ENCODE measurements at regions not wholly inside any gene's neighbourhood (a gene's known extent, or its start where the extent isn't known, plus 50 kb on each side); places are given as distances from the start of the nearest gene placed in this dataset.

DNA sequence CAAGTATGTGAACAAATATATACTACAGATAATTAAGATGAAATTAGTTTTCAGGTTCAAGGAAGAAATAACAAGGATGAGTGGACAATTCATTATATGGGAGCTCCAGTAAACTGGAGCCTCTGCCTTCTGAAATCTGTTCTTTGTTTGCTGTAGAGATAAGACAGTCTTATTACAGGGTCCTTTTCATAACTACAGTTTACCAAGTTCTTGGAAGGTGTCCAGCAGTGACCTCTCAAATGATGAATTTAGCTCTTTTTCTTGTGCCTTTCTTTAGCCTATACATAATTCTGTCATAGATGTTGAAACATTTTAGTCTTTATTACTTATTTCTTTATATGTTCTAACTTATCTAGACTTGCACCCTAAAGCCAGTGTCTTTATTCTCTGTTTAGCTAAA lies 89.7 kb upstream of the GBE1 start:
- DNase-seq, result no peak
- H3K36me3 ChIP-seq (ENCODE audit: low read depth), result no peaks in the 10 kb centered on the region
- no peak overlapping the region for H3K9ac ChIP-seq
- H3K4me1 ChIP-seq (ENCODE audit: insufficient read depth), result no peaks in the 10 kb centered on the region
- in situ Hi-C loops (cut with MboI), result no loop called here
- no peak for TF ChIP-seq EZH2 (IDR thresholded peaks at IDR 0.05; ENCODE audit: insufficient read depth, poor library complexity, severe bottlenecking)
- TF ChIP-seq EZH2phosphoT487 (IDR thresholded peaks at IDR 0.05; ENCODE audit: insufficient read depth, low read depth), result no peak
- H3K4me3 ChIP-seq, result no peak overlapping the region
- H3K9me3 ChIP-seq (ENCODE audit: low read depth), result no peaks in the 10 kb centered on the region
- no peak overlapping the region for H3K4me2 ChIP-seq (ENCODE audit: unreplicated experiment)
- H3K9me2 ChIP-seq (ENCODE audit: insufficient read depth), result no peaks in the 10 kb centered on the region
- no peaks in the 10 kb centered on the region for H4K20me1 ChIP-seq (ENCODE audit: insufficient read depth)
- H3K27ac ChIP-seq, result no peak overlapping the region
- H3F3A ChIP-seq (ENCODE audit: insufficient read depth), result no peaks in the 10 kb centered on the region
- no peaks in the 10 kb centered on the region for H3K27me3 ChIP-seq (replicated peaks; ENCODE audit: insufficient read depth)
- H3K79me2 ChIP-seq (ENCODE audit: insufficient read depth), result no peaks in the 10 kb centered on the region
- H2AFZ ChIP-seq, result no peak overlapping the region

DNA sequence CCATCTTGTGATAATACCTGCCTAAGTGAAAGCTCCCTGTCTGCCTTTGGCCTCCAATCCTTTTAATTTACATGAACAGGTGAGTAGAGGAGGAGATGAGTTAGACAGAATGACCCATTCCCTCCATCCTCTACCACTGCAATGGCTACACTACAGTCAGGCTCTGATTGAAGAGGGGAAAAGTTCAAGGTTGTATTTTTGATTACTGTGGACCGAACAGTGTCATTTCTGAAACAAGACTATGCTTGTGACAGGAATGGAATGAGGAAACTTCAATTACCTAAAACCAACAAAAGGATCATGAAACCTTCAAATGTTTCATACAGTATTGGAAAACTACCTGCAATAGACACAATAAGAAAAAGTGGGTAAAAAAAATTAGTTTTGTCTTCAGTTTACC lies 85.5 kb upstream of the GBE1 start:
- no peaks in the 10 kb centered on the region for H3K27me3 ChIP-seq (replicated peaks; ENCODE audit: insufficient read depth)
- H3K4me3 ChIP-seq, result no peak overlapping the region
- no peak overlapping the region for H3K27ac ChIP-seq
- H3K36me3 ChIP-seq (ENCODE audit: low read depth), result no peaks in the 10 kb centered on the region
- H3K9ac ChIP-seq, result no peak overlapping the region
- H2AFZ ChIP-seq, result no peak overlapping the region
- no peaks in the 10 kb centered on the region for H3K4me1 ChIP-seq (ENCODE audit: insufficient read depth)
- TF ChIP-seq EZH2phosphoT487 (IDR thresholded peaks at IDR 0.05; ENCODE audit: insufficient read depth, low read depth) (no peak), EZH2 (IDR thresholded peaks at IDR 0.05; ENCODE audit: insufficient read depth, poor library complexity, severe bottlenecking) (no peak)
- H3K4me2 ChIP-seq (ENCODE audit: unreplicated experiment), result no peak overlapping the region
- in situ Hi-C loops (cut with MboI), result no loop called here
- no peaks in the 10 kb centered on the region for H3K9me2 ChIP-seq (ENCODE audit: insufficient read depth)
- no peaks in the 10 kb centered on the region for H3K9me3 ChIP-seq (ENCODE audit: low read depth)
- 68 to 71% methylated on average over 1 of the region's 1 CpG for WGBS, 2 experiments (ENCODE audit: low coverage in 1 of 2, low lambda C conversion rate in 2 of 2, missing lambda C conversion rate in 2 of 2)
- DNase-seq, result no peak
- H3K79me2 ChIP-seq (ENCODE audit: insufficient read depth), result no peaks in the 10 kb centered on the region
- no peaks in the 10 kb centered on the region for H3F3A ChIP-seq (ENCODE audit: insufficient read depth)
- H4K20me1 ChIP-seq (ENCODE audit: insufficient read depth), result no peaks in the 10 kb centered on the region

- Histone ChIP-seq H3K79me2 (ENCODE audit: insufficient read depth) (no peaks in the 10 kb centered on the region), H3K4me2 (ENCODE audit: unreplicated experiment) (no peak overlapping the region), H3K27me3 (replicated peaks; ENCODE audit: insufficient read depth) (no peaks in the 10 kb centered on the region), H4K20me1 (ENCODE audit: insufficient read depth) (no peaks in the 10 kb centered on the region), H3K27ac (no peak overlapping the region), H3K9me3 (ENCODE audit: low read depth) (no peaks in the 10 kb centered on the region), H3K9me2 (ENCODE audit: insufficient read depth) (no peaks in the 10 kb centered on the region), H2AFZ (no peak overlapping the region), H3K9ac (no peak overlapping the region), H3K4me3 (no peak overlapping the region), H3K36me3 (ENCODE audit: low read depth) (no peaks in the 10 kb centered on the region), H3F3A (ENCODE audit: insufficient read depth) (no peaks in the 10 kb centered on the region), H3K4me1 (ENCODE audit: insufficient read depth) (no peaks in the 10 kb centered on the region)
- in situ Hi-C loops (cut with MboI), result no loop called here
- DNase-seq, result no peak
- WGBS, 2 experiments (ENCODE audit: low coverage in 1 of 2, low lambda C conversion rate in 2 of 2, missing lambda C conversion rate in 2 of 2), result 17 to 24% methylated on average over 2 of the region's 2 CpGs
- no peak for TF ChIP-seq EZH2 (IDR thresholded peaks at IDR 0.05; ENCODE audit: insufficient read depth, poor library complexity, severe bottlenecking)
Observed at GRCh38 chr3:81841540-81841939, 80.1 kb upstream of the GBE1 start.

DNA sequence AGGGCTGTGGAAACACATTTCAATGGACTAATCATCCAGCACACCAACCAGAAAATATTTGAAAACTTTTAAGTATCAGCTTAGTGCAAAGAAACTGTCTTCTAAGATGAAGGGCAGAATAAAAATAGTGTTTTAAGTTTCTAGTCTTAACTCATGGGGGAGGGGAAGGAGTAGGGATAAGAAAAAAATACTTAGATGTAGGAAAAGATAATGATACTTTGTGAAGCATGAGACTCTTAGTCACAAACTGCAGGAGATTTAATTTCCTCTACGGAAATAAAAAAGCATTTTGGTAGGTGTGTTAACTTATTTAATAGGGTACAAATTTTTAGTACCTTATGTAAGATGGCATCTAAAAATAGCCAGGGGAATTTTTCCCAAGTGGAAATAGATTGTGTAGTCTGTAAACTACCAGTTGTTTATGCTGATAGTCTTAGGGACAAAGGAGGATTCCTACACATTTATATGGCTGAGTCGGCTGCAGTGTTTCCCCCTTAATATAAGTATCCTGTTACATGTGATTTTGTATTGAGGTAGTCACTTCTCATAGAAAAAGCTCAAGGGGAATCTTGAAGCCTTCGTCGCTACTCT lies 78.2 kb upstream of the GBE1 start:
- Histone ChIP-seq H3K9me3 (ENCODE audit: low read depth) (no peaks in the 10 kb centered on the region), H3K27me3 (replicated peaks; ENCODE audit: insufficient read depth) (no peaks in the 10 kb centered on the region), H3K4me3 (no peak overlapping the region), H3K4me1 (ENCODE audit: insufficient read depth) (no peaks in the 10 kb centered on the region), H3K36me3 (ENCODE audit: low read depth) (no peaks in the 10 kb centered on the region), H3K9me2 (ENCODE audit: insufficient read depth) (no peaks in the 10 kb centered on the region), H4K20me1 (ENCODE audit: insufficient read depth) (no peaks in the 10 kb centered on the region), H3K79me2 (ENCODE audit: insufficient read depth) (no peaks in the 10 kb centered on the region), H3K27ac (no peak overlapping the region), H3K9ac (no peak overlapping the region), H3F3A (ENCODE audit: insufficient read depth) (no peaks in the 10 kb centered on the region), H3K4me2 (ENCODE audit: unreplicated experiment) (no peak overlapping the region), H2AFZ (no peak overlapping the region)
- in situ Hi-C loops (cut with MboI), result no loop called here
- DNase-seq, result no peak
- TF ChIP-seq EZH2phosphoT487 (IDR thresholded peaks at IDR 0.05; ENCODE audit: insufficient read depth, low read depth), result no peak
- WGBS, 2 experiments (ENCODE audit: low coverage in 1 of 2, low lambda C conversion rate in 2 of 2, missing lambda C conversion rate in 2 of 2), result 76 to 77% methylated on average over 4 of the region's 4 CpGs

- WGBS, 2 experiments (ENCODE audit: low coverage in 1 of 2, low lambda C conversion rate in 2 of 2, missing lambda C conversion rate in 2 of 2), result 87 to 100% methylated on average over 1 of the region's 1 CpG
Observed at GRCh38 chr3:81838457-81838856, 77.0 kb upstream of the GBE1 start.

More at GRCh38 chr3:81838457-81838856, 77.0 kb upstream of the GBE1 start:
- Histone ChIP-seq H2AFZ (no peak overlapping the region), H3K4me3 (no peak overlapping the region), H3K9ac (no peak overlapping the region), H3K27ac (no peak overlapping the region), H4K20me1 (ENCODE audit: insufficient read depth) (no peaks in the 10 kb centered on the region), H3K36me3 (ENCODE audit: low read depth) (no peaks in the 10 kb centered on the region), H3K4me1 (ENCODE audit: insufficient read depth) (no peaks in the 10 kb centered on the region), H3K27me3 (replicated peaks; ENCODE audit: insufficient read depth) (no peaks in the 10 kb centered on the region), H3K79me2 (ENCODE audit: insufficient read depth) (no peaks in the 10 kb centered on the region), H3F3A (ENCODE audit: insufficient read depth) (no peaks in the 10 kb centered on the region), H3K4me2 (ENCODE audit: unreplicated experiment) (no peak overlapping the region), H3K9me2 (ENCODE audit: insufficient read depth) (no peaks in the 10 kb centered on the region), H3K9me3 (ENCODE audit: low read depth) (no peaks in the 10 kb centered on the region)
- in situ Hi-C loops (cut with MboI), result no loop called here
- TF ChIP-seq EZH2 (IDR thresholded peaks at IDR 0.05; ENCODE audit: insufficient read depth, poor library complexity, severe bottlenecking), result no peak
- no peak for TF ChIP-seq EZH2phosphoT487 (IDR thresholded peaks at IDR 0.05; ENCODE audit: insufficient read depth, low read depth)
- no peak for DNase-seq
